GM12878 (cell line): ENCODE measurements at regions not wholly inside any gene's neighbourhood (a gene's known extent, or its start where the extent isn't known, plus 50 kb on each side); places are given as distances from the start of the nearest gene placed in this dataset.

Source experiments
- BACH1 ChIP-seq: fragments of 450-650 bp; IDR thresholded peaks from 2 replicates; pipeline ENCODE4 v1.6.1; 2017; ENCODE audit warnings: mild to moderate bottlenecking, borderline replicate concordance
- BCL11A ChIP-seq: IDR thresholded peaks from 2 replicates; pipeline ENCODE4 v1.6.1; 2011; ENCODE audit warnings: low read depth, low read length
- BMI1 ChIP-seq: fragments of 450-650 bp; IDR thresholded peaks from 2 replicates; pipeline ENCODE4 v1.6.1; 2016; ENCODE audit warnings: mild to moderate bottlenecking, moderate library complexity, borderline replicate concordance
- CBFB ChIP-seq: IDR thresholded peaks from 2 replicates; pipeline ENCODE4 v1.6.1; 2016; ENCODE audit warnings: antibody characterized with exemption, low read depth
- CBX5 ChIP-seq: sonication (generic); IDR thresholded peaks from 2 replicates; pipeline ENCODE4 v1.6.1; 2016; ENCODE audit warnings: low read depth, moderate library complexity, mild to moderate bottlenecking, inconsistent platforms
- CREB1 ChIP-seq: IDR thresholded peaks from 2 replicates; pipeline ENCODE4 v1.6.1; 2012; ENCODE audit warnings: low read depth, mild to moderate bottlenecking, inconsistent platforms
- DPF2 ChIP-seq: fragments of 450-650 bp; IDR thresholded peaks from 2 replicates; pipeline ENCODE4 v1.6.1; 2017; ENCODE audit warnings: mild to moderate bottlenecking
- EED ChIP-seq: sonication (generic); IDR thresholded peaks from 2 replicates; pipeline ENCODE4 v1.6.1; 2016; ENCODE audit warnings: antibody characterized with exemption, low read depth
- ESRRA ChIP-seq: IDR thresholded peaks from 2 replicates; pipeline ENCODE4 v1.6.1; 2012; ENCODE audit warnings: mild to moderate bottlenecking, low read length, improper control_type of control experiment
- ETV6 ChIP-seq, 2 experiments: fragments of 450-650 bp in 1 of 2; IDR thresholded peaks in 1 of 2; conservative IDR thresholded peaks in 1 of 2; 2 replicates each; pipeline ENCODE4 v1.6.1; 2014; ENCODE audit warnings: antibody characterized with exemption in 1 of 2, borderline replicate concordance in 1 of 2, low read depth in 1 of 2, mild to moderate bottlenecking in 1 of 2, moderate library complexity in 1 of 2
- GABPA ChIP-seq: IDR thresholded peaks from 2 replicates; pipeline ENCODE4 v1.6.1; 2014; ENCODE audit warnings: antibody characterized with exemption, low read depth, mild to moderate bottlenecking, inconsistent platforms
- GATAD2B ChIP-seq: fragments of 450-650 bp; conservative IDR thresholded peaks from 2 replicates; pipeline ENCODE4 v1.6.1; 2017; ENCODE audit warnings: low read depth, mild to moderate bottlenecking, moderate library complexity
- JUNB ChIP-seq: IDR thresholded peaks from 2 replicates; pipeline ENCODE4 v1.6.1; 2016; ENCODE audit warnings: antibody characterized with exemption, mild to moderate bottlenecking
- JUND ChIP-seq: IDR thresholded peaks from 2 replicates; pipeline ENCODE4 v1.6.1; 2012; ENCODE audit warnings: low read depth, mild to moderate bottlenecking, low read length, improper control_type of control experiment, moderate library complexity
- MEF2A ChIP-seq: IDR thresholded peaks from 2 replicates; pipeline ENCODE4 v1.6.1; 2011; ENCODE audit warnings: low read depth, mild to moderate bottlenecking, low read length, moderate library complexity; ENCODE audit not compliant: insufficient read depth
- MTA2 ChIP-seq: fragments of 450-650 bp; IDR thresholded peaks from 2 replicates; pipeline ENCODE4 v1.6.1; 2016; ENCODE audit warnings: low read depth, mild to moderate bottlenecking, moderate library complexity
- MXI1 ChIP-seq: fragments of 150-350 bp; IDR thresholded peaks from 2 replicates; pipeline ENCODE4 v1.6.1; 2011; ENCODE audit warnings: low read depth, mild to moderate bottlenecking, inconsistent platforms, low read length, improper control_type of control experiment
- PML ChIP-seq: IDR thresholded peaks from 2 replicates; pipeline ENCODE4 v1.6.1; 2012; ENCODE audit warnings: low read length, inconsistent platforms
- POLR2AphosphoS5 ChIP-seq: IDR thresholded peaks from 2 replicates; pipeline ENCODE4 v1.6.1; 2011; ENCODE audit warnings: mild to moderate bottlenecking, low read length, inconsistent platforms
- RAD21 ChIP-seq: IDR thresholded peaks from 2 replicates; pipeline ENCODE4 v1.6.1; 2011; ENCODE audit warnings: mild to moderate bottlenecking, low read depth, low read length, moderate library complexity; ENCODE audit not compliant: insufficient read depth
- RAD51 ChIP-seq: fragments of 450-650 bp; IDR thresholded peaks from 2 replicates; pipeline ENCODE4 v1.6.1; 2016; ENCODE audit warnings: moderate library complexity, mild to moderate bottlenecking, inconsistent platforms
- RB1 ChIP-seq: fragments of 450-650 bp; formaldehyde crosslinking; IDR thresholded peaks from 2 replicates; pipeline ENCODE4 v1.6.1; 2017; ENCODE audit warnings: mild to moderate bottlenecking, borderline replicate concordance
- SIN3A ChIP-seq: IDR thresholded peaks from 2 replicates; pipeline ENCODE4 v1.6.1; 2012; ENCODE audit warnings: low read depth, low read length, improper control_type of control experiment
- SMAD5 ChIP-seq: IDR thresholded peaks from 2 replicates; pipeline ENCODE4 v1.6.1; 2016; ENCODE audit warnings: antibody characterized with exemption, low read depth
- SMARCA5 ChIP-seq: fragments of 450-650 bp; IDR thresholded peaks from 2 replicates; pipeline ENCODE4 v1.6.1; 2017; ENCODE audit warnings: mild to moderate bottlenecking
- SP1 ChIP-seq: IDR thresholded peaks from one replicate; pipeline ENCODE4 v1.6.1; 2011; ENCODE audit warnings: low read depth, low read length
- SPI1 ChIP-seq: IDR thresholded peaks from 2 replicates; pipeline ENCODE4 v1.6.1; 2011; ENCODE audit warnings: low read depth, mild to moderate bottlenecking, low read length, moderate library complexity, borderline replicate concordance; ENCODE audit not compliant: insufficient read depth
- SRF ChIP-seq, 2 experiments: IDR thresholded peaks; 2 replicates each; pipeline ENCODE4 v1.6.1; 2011; ENCODE audit warnings: low read depth in 2 of 2, low read length in 2 of 2, mild to moderate bottlenecking in 1 of 2, moderate library complexity in 1 of 2
- TCF3 ChIP-seq: IDR thresholded peaks from 2 replicates; pipeline ENCODE4 v1.6.1; 2012; ENCODE audit warnings: low read depth, mild to moderate bottlenecking, low read length, borderline replicate concordance; ENCODE audit not compliant: insufficient read depth
- ZBED1 ChIP-seq: IDR thresholded peaks from 2 replicates; pipeline ENCODE4 v1.6.1; 2016; ENCODE audit warnings: borderline replicate concordance
- ZNF207 ChIP-seq: fragments of 450-650 bp; IDR thresholded peaks from 2 replicates; pipeline ENCODE4 v1.6.1; 2014; ENCODE audit warnings: antibody characterized with exemption, mild to moderate bottlenecking, borderline replicate concordance
- ZNF217 ChIP-seq: fragments of 450-650 bp; IDR thresholded peaks from 2 replicates; pipeline ENCODE4 v1.6.1; 2017; ENCODE audit warnings: antibody characterized with exemption, mild to moderate bottlenecking
- TF ChIP-seq, protein P1 (sequence below): IDR thresholded peaks from 2 replicates; pipeline ENCODE4 v1.6.1; 2012; ENCODE audit warnings: low read depth, low read length, improper control_type of control experiment

GRCh38 chr4:166662266-166662843, 571.9 kb downstream of the SPOCK3 start (continued):
- TF ChIP-seq MEF2A (peak; percentile 86; the same call in 1 of the 2 replicates), GABPA (peak; percentile 64), BMI1 (peak; percentile 94), SPI1 (peak; percentile 62; the same call in 1 of the 2 replicates), ETV6 (conservative IDR thresholded peaks at IDR 0.05 in 1 of 2, IDR thresholded peaks at IDR 0.05 in 1 of 2; ENCODE audit: borderline replicate concordance in 1 of 2, low read depth in 1 of 2) (peak in 1 of 2 experiments; percentile 57; a peak in 2 of 4 replicates), ZNF207 (no peak), RAD51 (peak; percentile 72), TCF3 (peak; percentile 94; the same call in 1 of the 2 replicates), PML (peak; percentile 88), SIN3A (no peak), CBFB (peak; percentile 74; the same call in 1 of the 2 replicates), SMAD5 (no peak), BCL11A (peak; percentile 99), ESRRA (no peak), ZBED1 (peak; percentile 99), RAD21 (no peak), SMARCA5 (0 out of 2 replicates have a peak, but pooled peaks have one; percentile 17), MTA2 (peak; percentile 100), JUNB (peak; percentile 96), SP1 (peak; percentile 70), ZNF217 (peak; percentile 75; the same call in 1 of the 2 replicates), CBX5 (peak; percentile 90), DPF2 (peak; percentile 99), POLR2AphosphoS5 (peak; percentile 52; the same call in 1 of the 2 replicates), JUND (peak; percentile 85; the same call in 1 of the 2 replicates), EED (peak; percentile 90), CREB1 (peak; percentile 64), MXI1 (peak; percentile 53; the same call in 1 of the 2 replicates), SRF (IDR thresholded peaks at IDR 0.05; ENCODE audit: low read depth in 2 of 2, low read length in 2 of 2) (0 out of 4 replicates have a peak, but pooled peaks of 1 of the 2 experiments have one; percentile 3), RB1 (no peak), BACH1 (peak; percentile 98; the same call in 1 of the 2 replicates), GATAD2B (peak; percentile 88)
- TF ChIP-seq, protein P1, sequence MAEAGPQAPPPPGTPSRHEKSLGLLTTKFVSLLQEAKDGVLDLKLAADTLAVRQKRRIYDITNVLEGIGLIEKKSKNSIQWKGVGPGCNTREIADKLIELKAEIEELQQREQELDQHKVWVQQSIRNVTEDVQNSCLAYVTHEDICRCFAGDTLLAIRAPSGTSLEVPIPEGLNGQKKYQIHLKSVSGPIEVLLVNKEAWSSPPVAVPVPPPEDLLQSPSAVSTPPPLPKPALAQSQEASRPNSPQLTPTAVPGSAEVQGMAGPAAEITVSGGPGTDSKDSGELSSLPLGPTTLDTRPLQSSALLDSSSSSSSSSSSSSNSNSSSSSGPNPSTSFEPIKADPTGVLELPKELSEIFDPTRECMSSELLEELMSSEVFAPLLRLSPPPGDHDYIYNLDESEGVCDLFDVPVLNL = no peak
